ENCODE measurements at regions not wholly inside any gene's neighbourhood (a gene's known extent, or its start where the extent isn't known, plus 50 kb on each side); places are given as distances from the start of the nearest gene placed in this dataset.
"Not testable (repeated sequence)": the region's sequence is repeated elsewhere in the genome, so short reads cannot be mapped to it uniquely, and the experiment has no call there.

GRCh38 chr15:30295150-30295844 is 98.0 kb downstream of the CHRFAM7A start:
- H3K27ac ChIP-seq; intact Hi-C loops (cut with DNase I; ENCODE audit: low total_unique reads); H3K9me3 ChIP-seq; H3K27me3 ChIP-seq; DNase-seq; H3K4me3 ChIP-seq; H3K36me3 ChIP-seq; H3K4me1 ChIP-seq: not testable (repeated sequence)
- 70 to 91% (median 90%) methylated on average over 2 to 8 of the region's 14 CpGs; no CpG with 5 or more reads in 2 of the 5 donors for WGBS, 5 donors

GRCh38 chr15:30303968-30304367 is 89.4 kb downstream of the CHRFAM7A start:
- DNase-seq; H3K27ac ChIP-seq; intact Hi-C loops (cut with DNase I; ENCODE audit: low total_unique reads); H3K4me1 ChIP-seq; H3K4me3 ChIP-seq; H3K27me3 ChIP-seq; H3K9me3 ChIP-seq; H3K36me3 ChIP-seq: not testable (repeated sequence)
- WGBS, 5 donors = 83% methylated on average over 1 of the region's 3 CpGs; no CpG with 5 or more reads in 4 of the 5 donors

Small RNA genes lying in the stretch of these regions (small RNA-seq; reads per million reads assigned to genes)
- gene RNU6-17P = 0 reads per million in 4 donors
